GM18873 (cell line): ENCODE measurements at regions not wholly inside any gene's neighbourhood (a gene's known extent, or its start where the extent isn't known, plus 50 kb on each side); places are given as distances from the start of the nearest gene placed in this dataset.

ENCODE experiments used
- ATAC-seq: cut with Tn5 transposase; IDR thresholded peaks from one replicate; pipeline ENCODE4 v1.9.1; 2021; ENCODE audit warnings: mild to moderate bottlenecking, moderate library complexity, moderate number of reproducible peaks; ENCODE audit not compliant: unreplicated experiment, low FRiP score

GRCh38 chr2:129781749-129782632 lies 197.5 kb upstream of the RAB6C start:
- no peak for ATAC-seq

- no peak for ATAC-seq
Measured at GRCh38 chr2:129782633-129782990, 196.9 kb upstream of the RAB6C start.

- ATAC-seq, result no peak
Measured at GRCh38 chr2:129784486-129784885, 195.0 kb upstream of the RAB6C start.

GRCh38 chr2:129791712-129792111 lies 187.8 kb upstream of the RAB6C start:
- ATAC-seq, result no peak

GRCh38 chr2:129793431-129793902 lies 186.0 kb upstream of the RAB6C start:
- no peak for ATAC-seq

- no peak for ATAC-seq
Measured at GRCh38 chr2:129794116-129794515, 185.3 kb upstream of the RAB6C start.

GRCh38 chr2:129794540-129794939 lies 184.9 kb upstream of the RAB6C start:
- no peak for ATAC-seq

GRCh38 chr2:129796225-129796624 lies 183.2 kb upstream of the RAB6C start:
- ATAC-seq, result no peak

GRCh38 chr2:129796801-129797488 lies 182.5 kb upstream of the RAB6C start:
- ATAC-seq, result no peak

GRCh38 chr2:129797489-129798300 lies 181.8 kb upstream of the RAB6C start:
- no peak for ATAC-seq

GRCh38 chr2:129798301-129798581 lies 181.2 kb upstream of the RAB6C start:
- ATAC-seq, result no peak

GRCh38 chr2:129798626-129799025 lies 180.8 kb upstream of the RAB6C start:
- ATAC-seq, result no peak

GRCh38 chr2:129799036-129799958 lies 180.2 kb upstream of the RAB6C start:
- no peak for ATAC-seq

GRCh38 chr2:129800285-129800684 lies 179.2 kb upstream of the RAB6C start:
- no peak for ATAC-seq

GRCh38 chr2:129800686-129801085 lies 178.8 kb upstream of the RAB6C start:
- no peak for ATAC-seq

- no peak for ATAC-seq
Measured at GRCh38 chr2:129801575-129801974, 177.9 kb upstream of the RAB6C start.

- no peak for ATAC-seq
Measured at GRCh38 chr2:129802290-129802689, 177.2 kb upstream of the RAB6C start.

GRCh38 chr2:129803032-129803431 lies 176.4 kb upstream of the RAB6C start:
- ATAC-seq, result no peak

- ATAC-seq, result no peak
Measured at GRCh38 chr2:129803871-129804270, 175.6 kb upstream of the RAB6C start.

- ATAC-seq, result no peak
Measured at GRCh38 chr2:129805899-129806298, 173.6 kb upstream of the RAB6C start.
